Natural killer cell treated with Interleukin-12 subunit alpha and Interleukin-12 subunit beta and Interleukin-15 and Interleukin-18, amount 100 ng/mL, for 72 hours (primary cell): ENCODE measurements at regions not wholly inside any gene's neighbourhood (a gene's known extent, or its start where the extent isn't known, plus 50 kb on each side); places are given as distances from the start of the nearest gene placed in this dataset.

Source experiments
- ATAC-seq, 2 donors: fragments of 150-1000 bp; cut with Tn5 transposase in 1 of 2; sonication (Bioruptor Pico), chemical (Tn5 transposase) in 1 of 2; 2 replicates each; pipeline ENCODE4 v1.10.0; 2021
- DNase-seq: peaks from one replicate; pipeline ENCODE4 v3.0.0; 2022; ENCODE audit warnings: low spot score
- H3K27ac Mint-ChIP-seq, 2 donors: 1 replicate in 1 of 2; 2 replicates in 1 of 2; pipeline ENCODE4 v1.8.0; 2022; ENCODE audit warnings: mixed read lengths in 2 of 2, mild to moderate bottlenecking in 1 of 2, moderate library complexity in 1 of 2
- H3K27me3 Mint-ChIP-seq, 2 donors: 1 replicate in 1 of 2; 2 replicates in 1 of 2; pipeline ENCODE4 v1.8.0; 2022; ENCODE audit warnings: mixed read lengths in 2 of 2
- H3K36me3 Mint-ChIP-seq: one replicate; pipeline ENCODE4 v1.8.0; 2022; ENCODE audit warnings: mixed read lengths
- H3K4me1 Mint-ChIP-seq, 2 donors: 1 replicate in 1 of 2; 2 replicates in 1 of 2; pipeline ENCODE4 v1.8.0; 2022; ENCODE audit warnings: low read depth in 2 of 2, mixed read lengths in 2 of 2, mild to moderate bottlenecking in 1 of 2
- H3K4me3 Mint-ChIP-seq: one replicate; pipeline ENCODE4 v1.8.0; 2022; ENCODE audit warnings: mixed read lengths
- H3K9me3 Mint-ChIP-seq: 2 replicates; pipeline ENCODE4 v1.8.0; 2022; ENCODE audit warnings: mixed read lengths

DNA sequence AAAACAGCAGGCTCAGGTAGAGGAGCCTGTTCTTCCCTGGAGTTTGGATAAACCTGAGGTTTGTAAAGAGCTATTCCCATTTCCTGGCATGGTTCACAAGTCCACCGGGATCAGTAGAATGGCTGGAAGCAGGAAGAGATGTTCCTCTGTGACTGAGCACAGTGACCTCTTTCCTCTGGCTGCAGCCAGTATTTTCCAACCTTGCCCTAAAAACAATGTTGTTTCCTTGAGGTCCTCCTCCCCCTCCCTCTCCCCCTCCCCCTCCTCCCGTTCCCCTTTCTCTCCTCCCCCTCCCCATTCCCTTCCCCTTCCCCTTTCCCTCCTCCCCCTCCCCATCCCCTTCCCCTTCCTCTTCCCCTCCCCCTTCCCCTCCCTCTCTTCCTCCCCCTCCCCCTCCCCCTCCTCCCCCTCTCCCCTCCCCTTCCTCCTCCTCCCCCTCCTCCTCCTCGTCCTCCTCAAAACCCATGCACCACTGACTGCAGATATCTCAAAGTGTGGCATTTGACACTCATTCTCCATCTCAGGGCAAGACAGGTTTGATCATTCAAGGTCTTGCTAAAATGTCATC, 58.9 kb upstream of the MON1B start:
- no peak for ATAC-seq
- DNase-seq: no peak
- peaks cover 18 to 23% of the 10 kb centered on the region in 2 donors for H3K27me3 Mint-ChIP-seq
- H3K9me3 Mint-ChIP-seq: no peaks in the 10 kb centered on the region
- no peak overlapping the region for H3K27ac Mint-ChIP-seq
- H3K4me1 Mint-ChIP-seq: no peaks in the 10 kb centered on the region
- H3K4me3 Mint-ChIP-seq: no peak overlapping the region
- no peaks in the 10 kb centered on the region for H3K36me3 Mint-ChIP-seq

DNA sequence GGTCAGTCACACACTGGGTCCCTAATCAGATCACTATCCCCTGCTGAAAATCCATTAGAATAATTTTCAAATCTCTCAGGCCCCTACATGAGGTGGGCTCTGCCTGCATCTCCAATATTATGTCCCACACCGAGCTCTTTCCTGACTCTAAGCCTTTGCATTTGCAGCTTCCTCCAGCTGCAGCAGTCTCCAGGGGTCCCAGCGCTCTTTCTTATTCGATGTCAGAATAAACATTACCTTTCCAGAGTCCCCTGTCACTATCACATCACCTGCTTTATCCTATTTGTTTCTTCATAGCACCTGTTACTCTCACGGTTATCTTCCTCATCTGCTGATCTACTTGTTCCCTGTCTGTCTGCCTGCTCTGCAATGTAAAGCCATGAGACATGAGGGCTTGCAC, 57.3 kb upstream of the MON1B start:
- no peak overlapping the region for H3K4me3 Mint-ChIP-seq
- peaks cover 18 to 23% of the 10 kb centered on the region in 2 donors for H3K27me3 Mint-ChIP-seq
- ATAC-seq: no peak
- no peaks in the 10 kb centered on the region for H3K4me1 Mint-ChIP-seq
- H3K9me3 Mint-ChIP-seq: no peaks in the 10 kb centered on the region
- no peaks in the 10 kb centered on the region for H3K36me3 Mint-ChIP-seq
- no peak for DNase-seq
- no peak overlapping the region for H3K27ac Mint-ChIP-seq

DNA sequence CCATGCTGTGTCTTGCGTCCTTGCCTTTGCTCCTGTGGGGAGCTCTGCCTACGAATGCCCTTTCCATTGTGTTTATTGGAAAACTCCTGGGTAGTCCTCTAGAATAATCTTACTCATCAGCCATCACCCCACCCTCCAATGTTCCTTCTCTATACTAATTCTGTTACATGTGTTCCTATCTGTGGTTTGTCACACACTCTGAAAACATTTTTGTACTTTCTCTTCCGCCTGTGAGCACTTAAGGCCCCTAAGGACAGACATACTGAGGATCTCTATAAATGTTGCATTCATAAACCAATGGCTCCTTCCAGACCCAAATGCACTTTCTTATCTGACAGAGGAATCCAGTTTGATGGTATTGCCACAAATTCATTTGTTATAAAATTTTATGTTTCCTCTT, 53.9 kb upstream of the MON1B start:
- no peaks in the 10 kb centered on the region for H3K36me3 Mint-ChIP-seq
- H3K4me1 Mint-ChIP-seq: no peaks in the 10 kb centered on the region
- no peak overlapping the region for H3K4me3 Mint-ChIP-seq
- peaks cover 16 to 19% of the 10 kb centered on the region in 2 donors for H3K27me3 Mint-ChIP-seq
- ATAC-seq (no peak), DNase-seq (no peak)
- no peaks in the 10 kb centered on the region for H3K9me3 Mint-ChIP-seq
- no peak overlapping the region for H3K27ac Mint-ChIP-seq
